DND-41 (cell line): ENCODE measurements at regions not wholly inside any gene's neighbourhood (a gene's known extent, or its start where the extent isn't known, plus 50 kb on each side); places are given as distances from the start of the nearest gene placed in this dataset.

Experiments used
- EZH2 ChIP-seq: IDR thresholded peaks from 3 replicates; pipeline ENCODE4 v1.6.1; 2012; ENCODE audit warnings: borderline replicate concordance, low read depth, mild to moderate bottlenecking, moderate library complexity, low read length, inconsistent platforms; ENCODE audit not compliant: severe bottlenecking
- TF ChIP-seq, protein P1 (sequence below): IDR thresholded peaks from 2 replicates; pipeline ENCODE4 v1.5.1; 2012; ENCODE audit warnings: borderline replicate concordance, low read length, moderate library complexity, mild to moderate bottlenecking; ENCODE audit not compliant: poor library complexity, severe bottlenecking; ENCODE audit errors: extremely low read depth

DNA sequence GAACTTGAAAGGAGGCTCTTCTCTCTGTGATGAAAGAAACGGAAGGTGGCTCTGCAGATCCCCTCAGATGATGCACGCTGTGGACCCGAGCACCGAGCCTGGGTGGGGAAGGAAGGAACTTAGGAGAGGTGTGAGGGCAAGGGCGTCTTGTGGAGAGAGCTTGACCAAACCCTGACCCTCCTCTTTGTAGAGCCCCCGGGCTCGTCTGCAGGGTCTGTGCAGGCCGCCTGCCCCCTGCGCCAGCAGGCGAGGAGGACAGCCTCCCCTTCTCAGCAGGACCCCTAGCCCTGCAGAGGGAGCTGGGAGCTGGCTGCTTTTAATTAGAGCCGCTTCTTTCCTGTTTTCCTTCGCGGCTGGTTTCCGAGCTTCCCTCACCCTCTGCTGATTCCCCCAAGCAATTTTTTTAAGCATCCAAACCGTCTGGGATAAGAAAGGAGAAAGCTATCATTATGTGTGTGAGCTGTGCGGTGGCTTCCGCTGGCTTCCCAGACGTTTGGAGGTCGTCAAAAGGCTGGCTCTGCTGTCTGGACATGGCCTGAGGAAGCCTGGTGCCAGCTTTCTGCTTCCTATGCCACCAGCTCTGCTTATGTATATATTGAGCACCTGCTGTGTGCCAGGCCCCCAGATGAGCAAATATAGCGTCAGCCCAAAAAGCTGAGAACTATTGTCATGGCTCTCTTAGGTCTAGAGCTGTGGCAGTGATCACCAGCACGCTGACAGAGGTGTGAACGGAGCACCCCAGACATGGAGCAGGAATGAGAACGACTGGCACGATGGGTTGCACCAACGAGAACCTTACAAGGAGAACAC is 160.2 kb upstream of the IRF2BP2 start:
- no peak for TF ChIP-seq EZH2
- TF ChIP-seq, protein P1, sequence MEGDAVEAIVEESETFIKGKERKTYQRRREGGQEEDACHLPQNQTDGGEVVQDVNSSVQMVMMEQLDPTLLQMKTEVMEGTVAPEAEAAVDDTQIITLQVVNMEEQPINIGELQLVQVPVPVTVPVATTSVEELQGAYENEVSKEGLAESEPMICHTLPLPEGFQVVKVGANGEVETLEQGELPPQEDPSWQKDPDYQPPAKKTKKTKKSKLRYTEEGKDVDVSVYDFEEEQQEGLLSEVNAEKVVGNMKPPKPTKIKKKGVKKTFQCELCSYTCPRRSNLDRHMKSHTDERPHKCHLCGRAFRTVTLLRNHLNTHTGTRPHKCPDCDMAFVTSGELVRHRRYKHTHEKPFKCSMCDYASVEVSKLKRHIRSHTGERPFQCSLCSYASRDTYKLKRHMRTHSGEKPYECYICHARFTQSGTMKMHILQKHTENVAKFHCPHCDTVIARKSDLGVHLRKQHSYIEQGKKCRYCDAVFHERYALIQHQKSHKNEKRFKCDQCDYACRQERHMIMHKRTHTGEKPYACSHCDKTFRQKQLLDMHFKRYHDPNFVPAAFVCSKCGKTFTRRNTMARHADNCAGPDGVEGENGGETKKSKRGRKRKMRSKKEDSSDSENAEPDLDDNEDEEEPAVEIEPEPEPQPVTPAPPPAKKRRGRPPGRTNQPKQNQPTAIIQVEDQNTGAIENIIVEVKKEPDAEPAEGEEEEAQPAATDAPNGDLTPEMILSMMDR = no peak
